COLO668 (cell line): ENCODE measurements at regions not wholly inside any gene's neighbourhood (a gene's known extent, or its start where the extent isn't known, plus 50 kb on each side); places are given as distances from the start of the nearest gene placed in this dataset.

Experiments
- DNase-seq: peaks from one replicate; lab custom pipeline; 2025; ENCODE audit not compliant: unreplicated experiment; lab: John Stamatoyannopoulos, UW

- no peak for DNase-seq
Measured at GRCh38 chr4:14087921-14088320, 460.4 kb upstream of the BOD1L1 start.

GRCh38 chr4:14091531-14091930 lies 464.0 kb upstream of the BOD1L1 start:
- DNase-seq = no peak

GRCh38 chr4:14091966-14092365 lies 464.4 kb upstream of the BOD1L1 start:
- DNase-seq = no peak

- no peak for DNase-seq
Measured at GRCh38 chr4:14092741-14093140, 465.2 kb upstream of the BOD1L1 start.

GRCh38 chr4:14095831-14096230 lies 468.3 kb upstream of the BOD1L1 start:
- no peak for DNase-seq

GRCh38 chr4:14096396-14096965 lies 469.0 kb upstream of the BOD1L1 start:
- no peak for DNase-seq

GRCh38 chr4:14100349-14100748 lies 472.8 kb upstream of the BOD1L1 start:
- DNase-seq = no peak

GRCh38 chr4:14110407-14110806 lies 482.9 kb upstream of the BOD1L1 start:
- DNase-seq = no peak

GRCh38 chr4:14111730-14112181 lies 484.2 kb upstream of the BOD1L1 start:
- DNase-seq = no peak

- no peak for DNase-seq
Measured at GRCh38 chr4:14115106-14115505, 487.6 kb upstream of the BOD1L1 start.

- no peak for DNase-seq
Measured at GRCh38 chr4:14117575-14118238, 490.2 kb upstream of the BOD1L1 start.

GRCh38 chr4:14124816-14125215 lies 497.3 kb upstream of the BOD1L1 start:
- no peak for DNase-seq

GRCh38 chr4:14125375-14126129 lies 498.0 kb upstream of the BOD1L1 start:
- DNase-seq = no peak

- DNase-seq = no peak
Measured at GRCh38 chr4:14130551-14130950, 503.0 kb upstream of the BOD1L1 start.

- DNase-seq = no peak
Measured at GRCh38 chr4:14131335-14131734, 503.8 kb upstream of the BOD1L1 start.

GRCh38 chr4:14132301-14132700 lies 504.8 kb upstream of the BOD1L1 start:
- no peak for DNase-seq

GRCh38 chr4:14138106-14138505 lies 510.6 kb upstream of the BOD1L1 start:
- DNase-seq = no peak

- DNase-seq = no peak
Measured at GRCh38 chr4:14143892-14144291, 516.4 kb upstream of the BOD1L1 start.

GRCh38 chr4:14149176-14150053 lies 521.9 kb upstream of the BOD1L1 start:
- DNase-seq = no peak

GRCh38 chr4:14151101-14151500 lies 523.6 kb upstream of the BOD1L1 start:
- no peak for DNase-seq

GRCh38 chr4:14152834-14153519 lies 525.5 kb upstream of the BOD1L1 start:
- no peak for DNase-seq
